Upper lobe of left lung (tissue), 4 donors: ENCODE measurements at regions not wholly inside any gene's neighbourhood (a gene's known extent, or its start where the extent isn't known, plus 50 kb on each side); places are given as distances from the start of the nearest gene placed in this dataset.

ENCODE experiments used
- POLR2A ChIP-seq, 4 donors: fragments of 450-650 bp; IDR thresholded peaks; one replicate each; pipeline ENCODE4 v1.5.1; 2016 to 2017; ENCODE audit warnings: antibody characterized with exemption in 4 of 4, mild to moderate bottlenecking in 2 of 4
- TF ChIP-seq, protein P1 (sequence below), 6 experiments: fragments of 450-650 bp in 4 of 6; fragments of 200-600 bp in 2 of 6; sonication (generic) in 2 of 6; IDR thresholded peaks; one replicate each; pipeline ENCODE4 v1.5.1; 2016 to 2019; ENCODE audit warnings: antibody characterized with exemption in 6 of 6

DNA sequence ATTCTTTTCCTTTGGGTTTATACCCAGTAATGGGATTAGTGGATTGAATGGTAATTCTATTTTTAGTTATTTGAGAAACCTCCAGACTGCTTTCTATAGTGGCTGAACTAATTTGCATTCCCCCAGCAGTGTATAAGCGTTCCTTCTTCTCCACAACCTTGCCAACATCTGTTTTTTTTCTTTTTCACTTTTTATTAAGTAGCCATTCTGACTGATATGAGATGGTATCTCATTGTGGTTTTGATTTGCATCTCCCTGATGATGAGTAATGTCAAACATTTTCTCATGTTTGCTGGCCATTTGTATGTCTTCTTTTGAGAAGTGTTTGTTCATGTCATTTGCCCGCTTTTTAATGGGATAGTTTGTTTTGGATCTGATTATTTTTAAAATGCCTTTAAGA, 64.1 kb upstream of the MEIS1 start:
- no peak for TF ChIP-seq POLR2A (IDR thresholded peaks at IDR 0.05)
- TF ChIP-seq, protein P1, sequence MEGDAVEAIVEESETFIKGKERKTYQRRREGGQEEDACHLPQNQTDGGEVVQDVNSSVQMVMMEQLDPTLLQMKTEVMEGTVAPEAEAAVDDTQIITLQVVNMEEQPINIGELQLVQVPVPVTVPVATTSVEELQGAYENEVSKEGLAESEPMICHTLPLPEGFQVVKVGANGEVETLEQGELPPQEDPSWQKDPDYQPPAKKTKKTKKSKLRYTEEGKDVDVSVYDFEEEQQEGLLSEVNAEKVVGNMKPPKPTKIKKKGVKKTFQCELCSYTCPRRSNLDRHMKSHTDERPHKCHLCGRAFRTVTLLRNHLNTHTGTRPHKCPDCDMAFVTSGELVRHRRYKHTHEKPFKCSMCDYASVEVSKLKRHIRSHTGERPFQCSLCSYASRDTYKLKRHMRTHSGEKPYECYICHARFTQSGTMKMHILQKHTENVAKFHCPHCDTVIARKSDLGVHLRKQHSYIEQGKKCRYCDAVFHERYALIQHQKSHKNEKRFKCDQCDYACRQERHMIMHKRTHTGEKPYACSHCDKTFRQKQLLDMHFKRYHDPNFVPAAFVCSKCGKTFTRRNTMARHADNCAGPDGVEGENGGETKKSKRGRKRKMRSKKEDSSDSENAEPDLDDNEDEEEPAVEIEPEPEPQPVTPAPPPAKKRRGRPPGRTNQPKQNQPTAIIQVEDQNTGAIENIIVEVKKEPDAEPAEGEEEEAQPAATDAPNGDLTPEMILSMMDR (IDR thresholded peaks at IDR 0.05), result no peak
